ENCODE measurements at regions not wholly inside any gene's neighbourhood (a gene's known extent, or its start where the extent isn't known, plus 50 kb on each side); places are given as distances from the start of the nearest gene placed in this dataset.
"Not testable (repeated sequence)": the region's sequence is repeated elsewhere in the genome, so short reads cannot be mapped to it uniquely, and the experiment has no call there.

- in situ Hi-C loops (cut with MboI; ENCODE audit: low sequenced_read_pairs): no loop called here
- no peak for DNase-seq (ENCODE audit: low spot score in 2 of 2)
- Histone ChIP-seq H3K27me3 (ENCODE audit: low read depth) (no peaks in the 10 kb centered on the region), H3K9me3 (no peaks in the 10 kb centered on the region), H3K4me3 (no peak overlapping the region), H3K4me1 (peaks cover 11% of the 10 kb centered on the region), H3K36me3 (replicated peaks) (no peaks in the 10 kb centered on the region)
These were observed 54.9 kb upstream of the NLGN1 start for GRCh38 chr3:173342679-173343078.

DNA sequence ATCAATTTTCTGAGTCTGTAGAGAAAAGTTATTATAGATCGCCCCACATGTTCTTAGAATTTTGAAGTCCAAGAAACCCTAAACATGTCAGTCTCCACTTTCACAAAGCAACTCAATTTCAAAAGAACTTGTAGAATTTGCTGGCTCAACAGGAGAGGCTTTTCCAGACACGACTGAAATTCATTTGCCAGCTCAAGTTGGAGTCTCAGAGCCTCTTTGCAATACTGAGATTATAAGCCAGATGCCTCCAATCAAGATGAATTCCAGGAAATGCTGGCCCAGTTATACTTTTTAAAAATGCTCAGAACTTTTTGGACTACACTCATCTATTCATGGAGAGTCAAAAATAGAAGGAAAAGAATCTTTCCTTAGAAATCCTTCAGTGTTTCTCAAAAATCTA lies 56.9 kb upstream of the NLGN1 start:
- Histone ChIP-seq H3K4me3 (no peak overlapping the region), H3K27me3 (ENCODE audit: low read depth) (no peaks in the 10 kb centered on the region), H3K9me3 (no peaks in the 10 kb centered on the region), H3K36me3 (replicated peaks) (no peaks in the 10 kb centered on the region), H3K4me1 (peaks cover 11% of the 10 kb centered on the region)
- no peak for DNase-seq (ENCODE audit: low spot score in 2 of 2)
- in situ Hi-C loops (cut with MboI; ENCODE audit: low sequenced_read_pairs): no loop called here

GRCh38 chr3:173336261-173336660 lies 61.3 kb upstream of the NLGN1 start:
- no peak for DNase-seq (ENCODE audit: low spot score in 2 of 2)
- H3K9me3 ChIP-seq: no peaks in the 10 kb centered on the region
- in situ Hi-C loops (cut with MboI; ENCODE audit: low sequenced_read_pairs): no loop called here
- H3K4me1 ChIP-seq: no peaks in the 10 kb centered on the region
- H3K27me3 ChIP-seq (ENCODE audit: low read depth): no peaks in the 10 kb centered on the region
- H3K36me3 ChIP-seq (replicated peaks): no peaks in the 10 kb centered on the region
- no peak overlapping the region for H3K4me3 ChIP-seq

DNA sequence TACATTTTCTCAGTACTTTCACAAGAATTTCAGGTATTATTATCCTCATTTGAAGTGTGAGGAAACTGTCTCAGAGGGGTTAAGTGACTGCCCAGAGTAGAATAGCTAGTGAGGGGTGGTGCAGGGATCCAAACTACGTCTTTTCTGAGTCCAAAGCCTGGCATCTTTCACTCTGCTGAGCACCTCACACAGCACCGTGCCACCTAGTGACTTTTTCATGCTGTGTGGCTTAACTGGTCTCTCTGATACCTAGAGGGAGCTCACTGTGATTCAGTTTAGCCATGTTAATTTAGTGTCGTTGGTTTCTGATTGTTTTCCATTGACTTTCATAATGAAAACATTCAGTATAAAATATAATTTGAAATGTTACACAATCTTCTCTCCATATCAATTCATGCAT lies 91.4 kb upstream of the NLGN1 start:
- in situ Hi-C loops (cut with MboI; ENCODE audit: low sequenced_read_pairs): no loop called here
- no peak for DNase-seq (ENCODE audit: low spot score in 2 of 2)
- Histone ChIP-seq H3K4me3 (no peak overlapping the region), H3K27me3 (ENCODE audit: low read depth) (no peaks in the 10 kb centered on the region), H3K36me3 (replicated peaks) (no peaks in the 10 kb centered on the region), H3K4me1 (no peaks in the 10 kb centered on the region), H3K9me3 (no peaks in the 10 kb centered on the region)

DNA sequence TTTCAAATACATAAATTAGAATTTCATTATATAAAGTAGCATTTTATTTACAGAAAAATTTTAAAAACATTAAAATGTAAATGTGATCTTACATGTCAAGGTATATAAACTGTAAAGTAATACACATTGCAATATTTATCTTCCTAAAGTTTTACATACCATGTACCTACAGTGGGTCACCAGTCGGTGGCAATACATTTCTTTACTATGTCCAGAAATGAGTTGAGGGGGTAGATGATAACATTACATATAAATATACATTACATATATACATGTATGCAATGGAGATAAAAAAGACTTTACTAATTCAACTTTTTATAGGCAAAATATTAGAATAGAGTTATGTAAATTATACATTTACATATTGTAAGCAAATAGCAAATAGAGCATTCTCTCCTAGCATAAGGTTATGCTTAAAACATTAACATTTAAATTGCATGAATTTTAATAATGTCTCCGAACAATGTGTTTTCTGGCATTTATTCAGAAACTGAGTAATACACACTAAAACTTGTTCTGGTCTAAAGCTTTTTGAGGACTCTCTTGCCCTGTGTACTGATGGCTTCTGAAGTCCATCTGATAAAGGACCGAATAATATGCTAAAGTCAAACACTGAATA lies 93.3 kb upstream of the NLGN1 start:
- H3K36me3 ChIP-seq (replicated peaks): no peaks in the 10 kb centered on the region
- in situ Hi-C loops (cut with MboI; ENCODE audit: low sequenced_read_pairs): no loop called here

GRCh38 chr3:173301647-173302046 lies 95.9 kb upstream of the NLGN1 start:
- Histone ChIP-seq H3K4me3 (no peak overlapping the region), H3K9me3 (no peaks in the 10 kb centered on the region), H3K4me1 (no peaks in the 10 kb centered on the region), H3K27me3 (ENCODE audit: low read depth) (no peaks in the 10 kb centered on the region; the same call in 1 of the 2 replicates), H3K36me3 (replicated peaks) (no peaks in the 10 kb centered on the region)
- in situ Hi-C loops (cut with MboI; ENCODE audit: low sequenced_read_pairs): no loop called here
- no peak for DNase-seq (ENCODE audit: low spot score in 2 of 2)

More for the DNA sequence above, 93.3 kb upstream of the NLGN1 start:
- H3K27me3 ChIP-seq (ENCODE audit: low read depth): no peaks in the 10 kb centered on the region
- DNase-seq (ENCODE audit: low spot score in 2 of 2): no peak
- H3K4me1 ChIP-seq: no peaks in the 10 kb centered on the region
- no peaks in the 10 kb centered on the region for H3K9me3 ChIP-seq
- H3K4me3 ChIP-seq: no peak overlapping the region

GRCh38 chr3:173289072-173289471 lies 108.5 kb upstream of the NLGN1 start:
- Histone ChIP-seq H3K9me3 (no peaks in the 10 kb centered on the region), H3K4me3 (no peak overlapping the region), H3K4me1 (peaks cover 12% of the 10 kb centered on the region), H3K27me3 (ENCODE audit: low read depth) (no peaks in the 10 kb centered on the region), H3K36me3 (replicated peaks) (no peaks in the 10 kb centered on the region)
- in situ Hi-C loops (cut with MboI; ENCODE audit: low sequenced_read_pairs): no loop called here
- peak in 1 of 2 experiments; percentile 78 for DNase-seq (ENCODE audit: low spot score in 2 of 2)

- H3K9me3 ChIP-seq: no peaks in the 10 kb centered on the region
- peaks cover 19% of the 10 kb centered on the region for H3K4me1 ChIP-seq
- no peaks in the 10 kb centered on the region for H3K36me3 ChIP-seq (replicated peaks)
- no peaks in the 10 kb centered on the region for H3K27me3 ChIP-seq (ENCODE audit: low read depth)
- no peak overlapping the region for H3K4me3 ChIP-seq
- in situ Hi-C loops (cut with MboI; ENCODE audit: low sequenced_read_pairs): no loop called here
- DNase-seq (ENCODE audit: low spot score in 2 of 2): no peak
These were observed 110.2 kb upstream of the NLGN1 start for GRCh38 chr3:173287361-173287760.

GRCh38 chr3:173286507-173286906 lies 111.0 kb upstream of the NLGN1 start:
- H3K27me3 ChIP-seq (ENCODE audit: low read depth); H3K4me3 ChIP-seq; H3K36me3 ChIP-seq (replicated peaks); H3K9me3 ChIP-seq; DNase-seq (ENCODE audit: low spot score in 2 of 2); in situ Hi-C loops (cut with MboI; ENCODE audit: low sequenced_read_pairs): not testable (repeated sequence)
- peaks cover 19% of the 10 kb centered on the region for H3K4me1 ChIP-seq

DNA sequence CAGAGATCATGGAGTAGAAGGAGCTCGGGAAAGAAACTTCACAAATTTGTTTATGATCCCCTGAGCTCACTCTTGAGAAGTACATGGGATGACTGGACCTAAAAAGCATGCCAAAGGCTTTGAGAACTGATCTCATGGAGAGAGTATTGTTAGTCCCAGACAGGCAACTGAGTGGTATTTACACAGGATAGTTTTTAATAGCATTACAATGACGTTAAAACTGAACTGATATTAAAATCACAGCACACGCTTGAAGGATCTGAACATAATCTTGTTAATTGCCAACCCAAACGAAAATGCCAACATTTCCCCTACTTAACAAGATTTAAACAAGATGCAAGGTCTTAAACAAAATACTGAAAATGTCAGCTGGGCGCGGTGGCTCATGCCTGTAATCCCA lies 113.2 kb upstream of the NLGN1 start:
- in situ Hi-C loops (cut with MboI; ENCODE audit: low sequenced_read_pairs): no loop called here
- peaks cover 17% of the 10 kb centered on the region for H3K4me1 ChIP-seq

GRCh38 chr3:173275740-173276139 lies 121.8 kb upstream of the NLGN1 start:
- no peak overlapping the region for H3K4me3 ChIP-seq
- no peaks in the 10 kb centered on the region for H3K27me3 ChIP-seq (ENCODE audit: low read depth)
- H3K36me3 ChIP-seq (replicated peaks): no peaks in the 10 kb centered on the region
- DNase-seq (ENCODE audit: low spot score in 2 of 2): peak in 1 of 2 experiments; percentile 48
- in situ Hi-C loops (cut with MboI; ENCODE audit: low sequenced_read_pairs): no loop called here
- no peaks in the 10 kb centered on the region for H3K9me3 ChIP-seq
- no peaks in the 10 kb centered on the region for H3K4me1 ChIP-seq

More for the DNA sequence above, 113.2 kb upstream of the NLGN1 start:
- Histone ChIP-seq H3K36me3 (replicated peaks) (no peaks in the 10 kb centered on the region), H3K9me3 (no peaks in the 10 kb centered on the region), H3K27me3 (ENCODE audit: low read depth) (no peaks in the 10 kb centered on the region), H3K4me3 (no peak overlapping the region)
- no peak for DNase-seq (ENCODE audit: low spot score in 2 of 2)

- Histone ChIP-seq H3K27me3 (ENCODE audit: low read depth) (no peaks in the 10 kb centered on the region), H3K9me3 (no peaks in the 10 kb centered on the region), H3K4me1 (no peaks in the 10 kb centered on the region), H3K36me3 (replicated peaks) (no peaks in the 10 kb centered on the region), H3K4me3 (no peak overlapping the region)
- no peak for DNase-seq (ENCODE audit: low spot score in 2 of 2)
- in situ Hi-C loops (cut with MboI; ENCODE audit: low sequenced_read_pairs): no loop called here
These were observed 123.7 kb upstream of the NLGN1 start for GRCh38 chr3:173273838-173274237.

DNA sequence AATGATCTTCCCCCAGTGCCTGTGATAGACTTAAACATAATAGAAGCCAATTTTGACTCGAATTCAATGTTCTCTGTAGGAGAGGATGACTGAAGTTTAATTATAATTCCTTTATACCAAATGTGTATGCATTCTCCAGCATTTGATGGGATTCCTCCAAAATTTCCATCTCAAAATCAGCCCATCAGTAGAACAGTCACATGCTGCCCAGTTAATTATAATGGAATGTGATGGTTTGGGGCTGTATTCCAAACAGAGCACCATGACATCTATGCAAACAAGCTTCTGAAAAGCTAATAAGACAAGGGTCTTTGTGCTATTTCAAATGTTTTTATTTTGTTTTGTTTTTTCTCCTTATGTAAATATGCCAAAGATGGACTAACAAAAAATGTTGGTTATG lies 127.7 kb upstream of the SPATA16 start:
- no peak for DNase-seq (ENCODE audit: low spot score in 2 of 2)
- H3K9me3 ChIP-seq: no peaks in the 10 kb centered on the region
- 0 out of 2 replicates have a peak, but pooled peaks cover 2% of the 10 kb centered on the region for H3K4me1 ChIP-seq
- H3K36me3 ChIP-seq (replicated peaks): no peaks in the 10 kb centered on the region
- H3K4me3 ChIP-seq: no peak overlapping the region
- in situ Hi-C loops (cut with MboI; ENCODE audit: low sequenced_read_pairs): no loop called here
- no peaks in the 10 kb centered on the region for H3K27me3 ChIP-seq (ENCODE audit: low read depth)

DNA sequence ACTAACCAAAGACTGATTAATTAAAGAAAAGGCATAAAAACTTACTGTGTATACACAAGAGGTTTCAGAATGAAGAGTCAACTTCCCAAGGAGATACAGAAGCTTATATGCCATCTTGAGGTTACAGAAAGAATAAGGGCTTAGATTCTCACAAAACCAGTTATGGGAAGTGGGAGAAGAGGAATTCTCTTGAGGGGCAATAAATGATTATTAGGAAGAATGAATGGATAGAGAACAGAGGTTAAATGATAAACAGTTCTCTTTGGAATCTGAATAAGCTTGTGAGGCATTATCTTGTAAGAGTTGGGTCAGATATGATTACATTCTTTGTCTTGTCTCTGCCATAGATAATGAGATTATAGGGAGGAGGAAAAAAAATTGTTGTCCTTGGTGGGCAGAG lies 126.7 kb upstream of the SPATA16 start:
- in situ Hi-C loops (cut with MboI; ENCODE audit: low sequenced_read_pairs): no loop called here
- Histone ChIP-seq H3K36me3 (replicated peaks) (no peaks in the 10 kb centered on the region), H3K4me1 (peaks cover 5% of the 10 kb centered on the region), H3K4me3 (no peak overlapping the region), H3K27me3 (ENCODE audit: low read depth) (no peaks in the 10 kb centered on the region), H3K9me3 (no peaks in the 10 kb centered on the region)
- no peak for DNase-seq (ENCODE audit: low spot score in 2 of 2)

DNA sequence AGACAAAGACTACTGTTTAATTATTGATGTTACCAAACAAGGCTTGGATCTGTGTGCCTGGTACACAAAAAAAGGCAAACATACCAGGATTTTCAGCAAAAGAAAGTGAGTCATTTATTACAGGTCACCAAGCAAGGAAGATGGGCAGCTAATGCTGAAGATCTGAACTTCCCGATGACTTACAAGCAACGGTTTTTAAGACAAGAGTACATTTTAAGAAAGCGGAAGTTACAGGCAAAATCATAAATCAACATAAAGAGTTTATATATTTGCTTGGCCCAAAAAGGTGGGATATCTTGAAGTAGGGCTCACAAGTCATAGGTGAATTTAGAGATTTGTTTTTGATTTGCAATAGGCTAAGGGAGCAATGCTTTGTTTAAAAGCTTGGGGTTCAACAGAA lies 125.4 kb upstream of the SPATA16 start:
- H3K9me3 ChIP-seq: no peaks in the 10 kb centered on the region
- H3K4me3 ChIP-seq: no peak overlapping the region
- in situ Hi-C loops (cut with MboI; ENCODE audit: low sequenced_read_pairs): no loop called here
- no peaks in the 10 kb centered on the region for H3K36me3 ChIP-seq (replicated peaks)
- no peaks in the 10 kb centered on the region for H3K27me3 ChIP-seq (ENCODE audit: low read depth)
- H3K4me1 ChIP-seq: peaks cover 15% of the 10 kb centered on the region
- DNase-seq (ENCODE audit: low spot score in 2 of 2): no peak

Data from HAP-1 (cell line).